ENCODE measurements at regions not wholly inside any gene's neighbourhood (a gene's known extent, or its start where the extent isn't known, plus 50 kb on each side); places are given as distances from the start of the nearest gene placed in this dataset.

- no peak for TF ChIP-seq CTCF (IDR thresholded peaks at IDR 0.05; ENCODE audit: borderline replicate concordance, extremely low read depth, low read length, poor library complexity, severe bottlenecking)
- no peak for TF ChIP-seq EZH2 (IDR thresholded peaks at IDR 0.05; ENCODE audit: borderline replicate concordance, low read depth, low read length, severe bottlenecking)
These were observed 170.8 kb downstream of the SUCLG1 start for GRCh38 chr2:84288293-84288692.
